Osteocyte (in vitro differentiated cells): ENCODE measurements at regions not wholly inside any gene's neighbourhood (a gene's known extent, or its start where the extent isn't known, plus 50 kb on each side); places are given as distances from the start of the nearest gene placed in this dataset.

Experiments used
- DNase-seq: peaks from one replicate; pipeline ENCODE4 v3.0.0; 2021; ENCODE audit warnings: mixed read lengths; ENCODE audit not compliant: unreplicated experiment; ENCODE audit errors: extremely low spot score
- H3K27ac Mint-ChIP-seq: one replicate; pipeline ENCODE4 v1.8.0; 2021; ENCODE audit warnings: mild to moderate bottlenecking, mixed read lengths; ENCODE audit not compliant: unreplicated experiment
- H3K27me3 Mint-ChIP-seq: one replicate; pipeline ENCODE4 v1.8.0; 2021; ENCODE audit warnings: mixed read lengths; ENCODE audit not compliant: unreplicated experiment
- H3K36me3 Mint-ChIP-seq: one replicate; pipeline ENCODE4 v1.8.0; 2021; ENCODE audit warnings: mixed read lengths; ENCODE audit not compliant: unreplicated experiment
- H3K4me1 Mint-ChIP-seq: one replicate; pipeline ENCODE4 v1.8.0; 2021; ENCODE audit warnings: mixed read lengths; ENCODE audit not compliant: unreplicated experiment
- H3K4me3 Mint-ChIP-seq: one replicate; pipeline ENCODE4 v1.8.0; 2021; ENCODE audit warnings: mild to moderate bottlenecking, moderate library complexity, mixed read lengths; ENCODE audit not compliant: unreplicated experiment
- H3K9me3 Mint-ChIP-seq: one replicate; pipeline ENCODE4 v1.8.0; 2021; ENCODE audit warnings: mixed read lengths; ENCODE audit not compliant: unreplicated experiment
- TF ChIP-seq, protein P1 (sequence below): fragments of 200-600 bp; sonication (generic); IDR thresholded peaks from 2 replicates; pipeline ENCODE4 v1.5.0; 2021; ENCODE audit warnings: antibody characterized with exemption, mild to moderate bottlenecking, moderate library complexity

DNA sequence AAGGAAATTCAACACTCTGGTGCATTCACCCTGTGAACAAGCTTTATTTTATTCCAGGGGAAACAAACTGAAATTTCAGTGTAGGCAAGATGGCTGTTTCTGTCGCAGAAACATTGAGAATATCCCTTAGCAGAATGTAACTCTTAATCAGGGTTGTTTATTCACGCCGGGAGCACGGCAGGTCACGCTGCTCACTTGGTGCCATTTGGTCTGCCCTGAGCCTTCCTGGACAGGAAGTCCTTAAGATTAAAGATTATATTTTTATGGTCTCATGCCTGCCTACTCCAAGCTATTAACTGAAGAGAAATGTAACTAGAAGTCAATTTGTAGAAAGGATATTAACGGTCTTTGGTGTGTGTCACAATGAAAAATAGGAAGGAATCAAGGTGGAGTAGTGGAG is 185.3 kb upstream of the ARGLU1 start:
- DNase-seq: no peak
- no peak overlapping the region for H3K27ac Mint-ChIP-seq
- H3K36me3 Mint-ChIP-seq: no peaks in the 10 kb centered on the region
- TF ChIP-seq, protein P1, sequence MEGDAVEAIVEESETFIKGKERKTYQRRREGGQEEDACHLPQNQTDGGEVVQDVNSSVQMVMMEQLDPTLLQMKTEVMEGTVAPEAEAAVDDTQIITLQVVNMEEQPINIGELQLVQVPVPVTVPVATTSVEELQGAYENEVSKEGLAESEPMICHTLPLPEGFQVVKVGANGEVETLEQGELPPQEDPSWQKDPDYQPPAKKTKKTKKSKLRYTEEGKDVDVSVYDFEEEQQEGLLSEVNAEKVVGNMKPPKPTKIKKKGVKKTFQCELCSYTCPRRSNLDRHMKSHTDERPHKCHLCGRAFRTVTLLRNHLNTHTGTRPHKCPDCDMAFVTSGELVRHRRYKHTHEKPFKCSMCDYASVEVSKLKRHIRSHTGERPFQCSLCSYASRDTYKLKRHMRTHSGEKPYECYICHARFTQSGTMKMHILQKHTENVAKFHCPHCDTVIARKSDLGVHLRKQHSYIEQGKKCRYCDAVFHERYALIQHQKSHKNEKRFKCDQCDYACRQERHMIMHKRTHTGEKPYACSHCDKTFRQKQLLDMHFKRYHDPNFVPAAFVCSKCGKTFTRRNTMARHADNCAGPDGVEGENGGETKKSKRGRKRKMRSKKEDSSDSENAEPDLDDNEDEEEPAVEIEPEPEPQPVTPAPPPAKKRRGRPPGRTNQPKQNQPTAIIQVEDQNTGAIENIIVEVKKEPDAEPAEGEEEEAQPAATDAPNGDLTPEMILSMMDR: no peak
- peaks cover 26% of the 10 kb centered on the region for H3K27me3 Mint-ChIP-seq
- no peaks in the 10 kb centered on the region for H3K9me3 Mint-ChIP-seq
- H3K4me1 Mint-ChIP-seq: no peaks in the 10 kb centered on the region
- H3K4me3 Mint-ChIP-seq: no peak overlapping the region

DNA sequence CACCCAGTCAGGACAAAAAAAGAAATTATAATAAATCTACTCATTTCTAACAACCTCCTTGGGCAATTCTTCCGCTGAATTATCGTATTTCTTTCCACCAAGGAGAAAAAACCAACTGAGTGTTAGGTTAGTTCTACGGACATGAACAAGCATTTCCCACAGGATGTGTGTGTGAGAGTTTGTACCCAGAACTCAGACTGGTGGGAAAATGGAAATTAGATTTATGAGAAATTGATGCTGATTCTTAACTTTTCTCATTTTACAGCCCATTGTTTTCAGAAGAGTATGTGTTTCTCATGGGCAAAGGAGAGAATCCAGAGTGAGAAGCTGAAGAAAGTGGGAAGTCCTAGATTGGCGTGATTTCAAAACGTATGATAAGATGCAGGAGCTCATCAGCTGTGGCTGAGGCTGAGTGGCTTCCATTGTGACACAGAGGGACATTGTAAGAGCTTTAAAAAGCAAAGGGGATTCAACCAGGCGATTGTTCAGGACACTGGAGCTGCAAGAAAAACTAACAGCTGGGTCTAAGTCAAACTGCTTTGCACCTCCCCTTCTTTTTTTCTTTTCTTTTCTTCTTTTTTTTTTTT is 184.7 kb upstream of the ARGLU1 start:
- H3K27me3 Mint-ChIP-seq: peaks cover 26% of the 10 kb centered on the region
- no peaks in the 10 kb centered on the region for H3K4me1 Mint-ChIP-seq
- TF ChIP-seq, protein P1: no peak
- no peak for DNase-seq
- H3K4me3 Mint-ChIP-seq: no peak overlapping the region
- H3K9me3 Mint-ChIP-seq: no peaks in the 10 kb centered on the region
- no peaks in the 10 kb centered on the region for H3K36me3 Mint-ChIP-seq
- H3K27ac Mint-ChIP-seq: no peak overlapping the region

DNA sequence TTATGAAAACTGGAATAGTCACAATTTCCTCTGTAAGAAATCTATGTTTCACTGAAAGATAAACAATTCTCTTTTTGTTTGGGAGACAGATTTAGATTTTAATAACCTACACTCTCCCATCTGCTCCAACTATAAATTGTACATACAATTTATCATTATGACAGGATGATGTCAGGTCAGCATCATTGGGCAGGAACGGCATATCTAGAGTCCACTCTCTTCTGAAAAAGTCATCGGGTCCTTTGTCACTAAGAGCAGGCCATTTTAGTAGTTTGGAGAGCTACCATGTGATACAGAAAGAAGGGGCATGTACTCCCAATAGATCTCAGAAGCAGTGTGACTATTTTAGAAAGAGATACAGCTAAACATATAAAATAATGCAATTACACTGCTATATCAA is 180.8 kb upstream of the ARGLU1 start:
- Mint-ChIP-seq H3K4me3 (no peak overlapping the region), H3K36me3 (peaks cover 1% of the 10 kb centered on the region), H3K27me3 (peaks cover 14% of the 10 kb centered on the region), H3K4me1 (no peaks in the 10 kb centered on the region), H3K27ac (no peak overlapping the region), H3K9me3 (no peaks in the 10 kb centered on the region)
- TF ChIP-seq, protein P1: no peak
- no peak for DNase-seq

DNA sequence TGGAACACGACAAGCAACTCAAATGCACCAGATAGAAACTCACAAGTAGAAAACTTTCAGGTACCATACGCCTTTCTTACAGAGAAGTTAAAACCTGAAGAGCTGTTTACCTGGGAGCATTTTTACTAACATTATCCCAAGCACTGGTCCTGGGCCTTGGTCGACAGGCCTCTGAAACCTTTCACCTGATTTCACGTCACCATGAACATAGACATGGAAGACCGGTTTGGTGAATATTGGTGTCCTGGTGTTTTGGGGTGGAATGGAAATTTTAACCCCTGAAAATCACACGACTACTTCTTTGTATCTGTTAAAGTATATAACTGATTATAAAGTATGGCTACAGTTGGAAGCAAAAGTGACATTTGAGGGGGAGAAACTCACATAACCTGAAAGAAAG is 176.6 kb upstream of the ARGLU1 start:
- no peaks in the 10 kb centered on the region for H3K9me3 Mint-ChIP-seq
- H3K36me3 Mint-ChIP-seq: peaks cover 1% of the 10 kb centered on the region
- no peak for DNase-seq
- H3K27ac Mint-ChIP-seq: no peak overlapping the region
- TF ChIP-seq, protein P1: no peak
- no peaks in the 10 kb centered on the region for H3K4me1 Mint-ChIP-seq
- peaks cover 3% of the 10 kb centered on the region for H3K27me3 Mint-ChIP-seq
- no peak overlapping the region for H3K4me3 Mint-ChIP-seq

DNA sequence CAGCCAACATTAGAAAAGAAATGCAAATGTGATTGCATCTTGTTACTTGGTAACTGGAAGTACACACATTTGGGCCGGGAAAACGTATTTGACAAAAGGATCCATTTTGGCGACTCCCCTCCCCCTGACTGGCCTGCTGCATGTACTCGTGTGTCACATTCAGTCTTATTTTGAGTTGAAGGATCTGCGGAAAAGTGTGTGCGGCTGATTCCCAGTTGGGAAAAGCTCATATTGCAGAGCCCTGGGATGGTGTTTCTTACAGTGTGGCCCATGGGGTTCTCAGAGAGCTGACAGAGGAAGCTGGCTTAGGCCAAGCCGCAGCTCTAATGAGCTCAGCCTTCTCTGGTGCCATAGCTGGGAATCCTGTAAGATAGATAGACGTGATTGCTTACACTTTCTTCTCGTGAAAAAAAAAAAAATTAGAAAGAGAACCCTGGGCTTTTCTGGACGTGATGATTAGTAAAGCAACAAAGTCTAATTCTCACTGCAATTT is 170.3 kb upstream of the ARGLU1 start:
- DNase-seq: no peak
- no peaks in the 10 kb centered on the region for H3K4me1 Mint-ChIP-seq
- H3K4me3 Mint-ChIP-seq: no peak overlapping the region
- H3K27me3 Mint-ChIP-seq: no peaks in the 10 kb centered on the region
- H3K9me3 Mint-ChIP-seq: peaks cover 7% of the 10 kb centered on the region
- H3K36me3 Mint-ChIP-seq: no peaks in the 10 kb centered on the region
- no peak overlapping the region for H3K27ac Mint-ChIP-seq
- TF ChIP-seq, protein P1: no peak
